ENCODE measurements at regions not wholly inside any gene's neighbourhood (a gene's known extent, or its start where the extent isn't known, plus 50 kb on each side); places are given as distances from the start of the nearest gene placed in this dataset.

GRCh38 chr16:85317704-85318103 is 205.4 kb upstream of the CIBAR2 start:
- BruUV-seq (replicated peaks) = no TSS peak
- Histone ChIP-seq H3K18ac (ENCODE audit: low read depth, low read length) (no peak overlapping the region), H3K9me1 (ENCODE audit: insufficient read depth, low read length) (no peaks in the 10 kb centered on the region), H2AK9ac (replicated peaks; ENCODE audit: low read depth, low read length, poor library complexity) (peak overlapping the region; percentile 25), H3K27me3 (ENCODE audit: control insufficient read depth, insufficient read depth, low read length) (no peaks in the 10 kb centered on the region), H3K9ac (ENCODE audit: low read depth, low read length) (no peak overlapping the region), H2BK5ac (ENCODE audit: low read depth, low read length, poor library complexity, severe bottlenecking) (no peak overlapping the region), H2AK5ac (ENCODE audit: low read depth, low read length) (no peak overlapping the region), H2AFZ (replicated peaks; ENCODE audit: low read length, poor library complexity) (no peak overlapping the region), H4K8ac (ENCODE audit: low read depth in 2 of 2, low read length in 2 of 2) (no peak overlapping the region), H4K5ac (ENCODE audit: low read depth, low read length) (no peak overlapping the region), H2BK120ac (ENCODE audit: low read depth, low read length) (no peak overlapping the region), H3K4ac (ENCODE audit: low read depth, low read length) (no peak overlapping the region), H2BK15ac (ENCODE audit: low read depth, low read length) (no peak overlapping the region), H3K4me1 (ENCODE audit: control insufficient read depth, insufficient read depth, low read length) (peaks cover 27% of the 10 kb centered on the region), H3K36me3 (ENCODE audit: control insufficient read depth, insufficient read depth, low read length) (no peaks in the 10 kb centered on the region), H2BK20ac (ENCODE audit: low read depth, low read length) (no peak overlapping the region), H3K27ac (ENCODE audit: insufficient read depth, low read length) (no peak overlapping the region), H3K23ac (ENCODE audit: low read depth, low read length) (no peak overlapping the region), H3K4me3 (ENCODE audit: insufficient read depth, low read depth, low read length) (no peak overlapping the region), H3K79me1 (ENCODE audit: low read depth in 1 of 2, low read length in 2 of 2) (peaks cover 17 to 81% of the 10 kb centered on the region in 2 experiments), H3K4me2 (ENCODE audit: low read depth, low read length) (no peak overlapping the region), H3K14ac (replicated peaks; ENCODE audit: low read depth, low read length) (no peak overlapping the region), H4K91ac (ENCODE audit: insufficient read depth, low read depth, low read length) (no peak overlapping the region), H3K56ac (ENCODE audit: extremely low read depth, insufficient read depth, low read length) (no peak overlapping the region), H3K9me3 (ENCODE audit: control insufficient read depth, insufficient read depth, low read length) (no peaks in the 10 kb centered on the region), H4K20me1 (ENCODE audit: insufficient read depth, low read length) (peaks cover 96% of the 10 kb centered on the region)
- ChIA-PET CTCF (no interaction called here), POLR2A (ENCODE audit: unreplicated experiment) (no interaction called here)
- ATAC-seq (ENCODE audit: low read depth) (no peak), DNase-seq (no peak)
- intact Hi-C loops (cut with micrococcal nuclease) = no loop called here
- in situ Hi-C loops (cut with MboI; ENCODE audit: low sequenced_read_pairs) = no loop called here
- TF ChIP-seq BHLHE40 (IDR thresholded peaks at IDR 0.05; ENCODE audit: low read depth, low read length) (no peak), RAD21 (IDR thresholded peaks at IDR 0.05; ENCODE audit: low read length) (no peak), CHD1 (IDR thresholded peaks at IDR 0.05; ENCODE audit: low read depth, low read length) (no peak), MAZ (IDR thresholded peaks at IDR 0.05; ENCODE audit: borderline replicate concordance, low read depth, low read length) (no peak), RFX5 (IDR thresholded peaks at IDR 0.05; ENCODE audit: low read depth, low read length) (no peak)
- dilution Hi-C loops (cut with HindIII; ENCODE audit: low sequenced_read_pairs, unreplicated experiment) = no loop called here
- 90% methylated on average over 6 of the region's 12 CpGs; no CpG with 5 or more reads in 1 of the 2 experiments for WGBS, 2 experiments (ENCODE audit: extremely low coverage in 2 of 2, insufficient read length in 1 of 2)

Data from IMR-90 (cell line).